Breast epithelium (tissue), 3 donors: ENCODE measurements at regions not wholly inside any gene's neighbourhood (a gene's known extent, or its start where the extent isn't known, plus 50 kb on each side); places are given as distances from the start of the nearest gene placed in this dataset.

Source experiments
- POLR2A ChIP-seq: fragments of 450-650 bp; IDR thresholded peaks from one replicate; pipeline ENCODE4 v1.6.1; 2016; ENCODE audit warnings: antibody characterized with exemption, mild to moderate bottlenecking, moderate library complexity
- POLR2AphosphoS5 ChIP-seq, 3 donors: sonication (generic); formaldehyde crosslinking; IDR thresholded peaks; one replicate each; pipeline ENCODE4 v1.6.1; 2017; ENCODE audit warnings: antibody characterized with exemption in 3 of 3

DNA sequence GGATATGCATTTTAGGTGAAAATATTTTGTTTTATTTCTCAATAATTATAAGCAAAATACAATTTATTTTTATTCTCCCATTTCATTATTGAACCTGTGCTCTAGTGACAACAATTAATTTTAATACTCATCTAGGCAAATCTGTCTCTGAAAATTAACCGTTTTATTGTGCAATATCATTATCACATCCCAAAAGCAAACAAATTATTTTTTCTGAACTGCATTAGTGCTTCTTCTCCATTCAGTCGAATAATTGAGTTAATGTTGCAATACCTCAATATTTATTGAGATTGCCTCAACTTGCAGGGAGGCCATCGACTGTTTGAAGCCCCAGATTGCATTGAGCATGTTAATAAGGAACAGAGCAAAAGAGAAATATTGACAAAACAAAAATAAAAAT, 303.2 kb upstream of the LRFN5 start:
- TF ChIP-seq POLR2AphosphoS5 (IDR thresholded peaks at IDR 0.05) (no peak), POLR2A (no peak)
